Osteocyte (in vitro differentiated cells): ENCODE measurements at regions not wholly inside any gene's neighbourhood (a gene's known extent, or its start where the extent isn't known, plus 50 kb on each side); places are given as distances from the start of the nearest gene placed in this dataset.

Source experiments
- DNase-seq: peaks from one replicate; pipeline ENCODE4 v3.0.0; 2021; ENCODE audit warnings: mixed read lengths; ENCODE audit not compliant: unreplicated experiment; ENCODE audit errors: extremely low spot score
- H3K27ac Mint-ChIP-seq: one replicate; pipeline ENCODE4 v1.8.0; 2021; ENCODE audit warnings: mild to moderate bottlenecking, mixed read lengths; ENCODE audit not compliant: unreplicated experiment
- H3K27me3 Mint-ChIP-seq: one replicate; pipeline ENCODE4 v1.8.0; 2021; ENCODE audit warnings: mixed read lengths; ENCODE audit not compliant: unreplicated experiment
- H3K36me3 Mint-ChIP-seq: one replicate; pipeline ENCODE4 v1.8.0; 2021; ENCODE audit warnings: mixed read lengths; ENCODE audit not compliant: unreplicated experiment
- H3K4me1 Mint-ChIP-seq: one replicate; pipeline ENCODE4 v1.8.0; 2021; ENCODE audit warnings: mixed read lengths; ENCODE audit not compliant: unreplicated experiment
- H3K4me3 Mint-ChIP-seq: one replicate; pipeline ENCODE4 v1.8.0; 2021; ENCODE audit warnings: mild to moderate bottlenecking, moderate library complexity, mixed read lengths; ENCODE audit not compliant: unreplicated experiment
- H3K9me3 Mint-ChIP-seq: one replicate; pipeline ENCODE4 v1.8.0; 2021; ENCODE audit warnings: mixed read lengths; ENCODE audit not compliant: unreplicated experiment
- TF ChIP-seq, protein P1 (sequence below): fragments of 200-600 bp; sonication (generic); IDR thresholded peaks from 2 replicates; pipeline ENCODE4 v1.5.0; 2021; ENCODE audit warnings: antibody characterized with exemption, mild to moderate bottlenecking, moderate library complexity

DNA sequence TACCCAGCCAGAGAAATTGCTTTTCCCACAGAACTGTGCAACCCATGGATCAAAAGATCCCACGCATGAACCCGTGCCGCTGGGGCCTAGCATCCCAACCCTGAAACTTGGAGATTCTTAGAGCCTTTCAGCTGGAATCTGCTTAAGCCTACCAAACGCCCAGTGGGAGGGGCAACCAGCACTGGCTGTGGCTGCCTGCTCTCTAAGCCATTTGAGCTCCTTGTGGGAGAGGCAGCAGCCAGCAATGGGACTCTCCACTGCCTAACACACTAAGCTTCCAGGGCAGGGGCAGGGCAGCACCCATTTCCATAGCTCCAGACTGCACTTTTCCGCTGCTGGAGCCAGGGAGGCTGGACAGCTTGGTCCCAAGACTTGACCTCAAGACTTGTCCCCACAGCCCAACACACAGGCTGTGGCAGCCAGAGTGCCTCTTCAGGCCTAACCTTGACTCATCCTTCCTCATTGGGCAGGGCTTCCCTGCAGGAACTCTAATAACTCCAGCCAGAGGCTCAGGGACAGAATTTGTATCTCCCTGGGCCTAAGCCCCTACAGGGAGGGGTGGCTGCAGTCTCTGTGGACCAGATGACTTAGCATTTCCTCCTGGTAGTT lies 437.4 kb downstream of the MTRR start:
- Mint-ChIP-seq H3K27ac (no peak overlapping the region), H3K4me1 (no peaks in the 10 kb centered on the region), H3K27me3 (no peaks in the 10 kb centered on the region), H3K36me3 (no peaks in the 10 kb centered on the region), H3K9me3 (peaks cover 16% of the 10 kb centered on the region), H3K4me3 (no peak overlapping the region)
- TF ChIP-seq, protein P1, sequence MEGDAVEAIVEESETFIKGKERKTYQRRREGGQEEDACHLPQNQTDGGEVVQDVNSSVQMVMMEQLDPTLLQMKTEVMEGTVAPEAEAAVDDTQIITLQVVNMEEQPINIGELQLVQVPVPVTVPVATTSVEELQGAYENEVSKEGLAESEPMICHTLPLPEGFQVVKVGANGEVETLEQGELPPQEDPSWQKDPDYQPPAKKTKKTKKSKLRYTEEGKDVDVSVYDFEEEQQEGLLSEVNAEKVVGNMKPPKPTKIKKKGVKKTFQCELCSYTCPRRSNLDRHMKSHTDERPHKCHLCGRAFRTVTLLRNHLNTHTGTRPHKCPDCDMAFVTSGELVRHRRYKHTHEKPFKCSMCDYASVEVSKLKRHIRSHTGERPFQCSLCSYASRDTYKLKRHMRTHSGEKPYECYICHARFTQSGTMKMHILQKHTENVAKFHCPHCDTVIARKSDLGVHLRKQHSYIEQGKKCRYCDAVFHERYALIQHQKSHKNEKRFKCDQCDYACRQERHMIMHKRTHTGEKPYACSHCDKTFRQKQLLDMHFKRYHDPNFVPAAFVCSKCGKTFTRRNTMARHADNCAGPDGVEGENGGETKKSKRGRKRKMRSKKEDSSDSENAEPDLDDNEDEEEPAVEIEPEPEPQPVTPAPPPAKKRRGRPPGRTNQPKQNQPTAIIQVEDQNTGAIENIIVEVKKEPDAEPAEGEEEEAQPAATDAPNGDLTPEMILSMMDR, result no peak
- no peak for DNase-seq

DNA sequence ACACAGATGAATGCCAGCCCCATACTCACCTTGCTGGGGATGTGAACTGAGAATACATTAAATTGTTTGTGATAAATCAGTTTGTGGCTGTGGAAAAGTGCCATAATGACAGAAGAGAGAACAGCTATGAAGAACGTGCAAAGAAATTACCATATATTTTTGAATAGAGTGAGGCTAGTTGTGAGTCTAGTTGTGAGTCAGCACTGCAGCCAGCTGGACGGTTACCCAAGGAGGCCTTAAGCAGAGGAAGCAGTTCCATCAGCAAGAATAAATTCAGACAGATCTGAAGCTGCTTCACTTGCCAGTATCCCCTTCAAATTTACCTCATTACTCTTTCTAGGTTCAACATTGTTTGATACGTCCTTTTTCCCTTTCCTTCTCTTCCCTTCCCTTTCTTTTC lies 446.0 kb downstream of the MTRR start:
- Mint-ChIP-seq H3K36me3 (no peaks in the 10 kb centered on the region), H3K27ac (no peak overlapping the region), H3K4me1 (no peaks in the 10 kb centered on the region), H3K9me3 (peaks cover 26% of the 10 kb centered on the region), H3K27me3 (peaks cover 12% of the 10 kb centered on the region), H3K4me3 (no peak overlapping the region)
- TF ChIP-seq, protein P1, result no peak
- no peak for DNase-seq

DNA sequence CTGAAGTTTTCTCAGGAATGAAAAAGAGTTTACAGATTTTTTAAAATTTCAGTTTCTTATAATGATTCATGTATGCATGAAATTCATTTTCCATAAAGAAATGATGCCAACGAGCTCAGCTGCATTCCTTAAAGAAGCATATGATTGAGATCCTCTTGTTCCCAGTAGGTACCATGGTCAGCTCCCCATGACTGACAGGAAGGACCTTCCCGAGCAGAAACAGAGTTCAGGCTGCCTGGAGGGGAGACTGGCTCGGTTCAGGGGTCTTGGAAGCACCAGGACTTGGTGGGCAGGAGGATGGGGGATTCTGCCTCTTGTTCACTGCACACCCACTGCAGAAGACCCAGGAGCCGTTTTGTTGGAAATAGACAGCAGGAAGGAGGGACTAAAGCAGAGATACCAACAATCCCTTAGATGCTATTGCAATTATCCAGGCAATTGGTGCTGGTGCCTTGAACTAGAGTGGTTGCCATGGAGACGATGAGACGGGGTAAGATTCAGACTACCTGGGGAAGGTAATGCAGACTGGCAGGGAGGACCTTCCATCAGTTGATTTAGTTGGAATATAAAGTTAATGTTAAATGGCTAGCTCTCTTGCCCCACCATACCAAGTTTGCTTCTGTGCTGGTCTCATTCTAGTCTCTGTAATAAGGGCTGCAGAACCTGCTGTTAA lies 447.8 kb downstream of the MTRR start:
- Mint-ChIP-seq H3K4me3 (no peak overlapping the region), H3K4me1 (peaks cover 1% of the 10 kb centered on the region), H3K36me3 (no peaks in the 10 kb centered on the region), H3K27me3 (peaks cover 12% of the 10 kb centered on the region), H3K27ac (no peak overlapping the region), H3K9me3 (peaks cover 11% of the 10 kb centered on the region)
- TF ChIP-seq, protein P1, result no peak
- no peak for DNase-seq

DNA sequence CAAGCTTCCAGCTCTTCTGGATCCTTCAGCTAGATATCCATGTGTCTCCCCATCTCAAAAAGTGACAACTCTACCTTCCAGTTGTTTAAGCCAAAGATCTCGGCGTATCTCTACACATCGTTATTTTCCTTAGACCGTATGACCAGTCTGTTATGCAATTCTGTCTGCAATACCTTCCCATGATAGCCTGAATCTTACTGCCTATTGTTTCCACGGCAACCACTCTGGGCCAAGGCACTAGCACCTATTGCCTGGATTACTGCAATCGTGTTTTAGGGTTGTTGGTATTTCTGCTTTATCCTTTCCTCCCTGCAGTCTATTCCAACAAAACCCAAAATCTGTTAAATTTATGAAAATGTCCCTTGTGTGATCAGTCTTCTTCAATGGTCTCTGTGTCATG lies 448.4 kb downstream of the MTRR start:
- Mint-ChIP-seq H3K9me3 (peaks cover 7% of the 10 kb centered on the region), H3K27ac (no peak overlapping the region), H3K4me1 (peaks cover 1% of the 10 kb centered on the region), H3K4me3 (no peak overlapping the region), H3K36me3 (no peaks in the 10 kb centered on the region), H3K27me3 (peaks cover 12% of the 10 kb centered on the region)
- no peak for DNase-seq
- TF ChIP-seq, protein P1, result no peak

DNA sequence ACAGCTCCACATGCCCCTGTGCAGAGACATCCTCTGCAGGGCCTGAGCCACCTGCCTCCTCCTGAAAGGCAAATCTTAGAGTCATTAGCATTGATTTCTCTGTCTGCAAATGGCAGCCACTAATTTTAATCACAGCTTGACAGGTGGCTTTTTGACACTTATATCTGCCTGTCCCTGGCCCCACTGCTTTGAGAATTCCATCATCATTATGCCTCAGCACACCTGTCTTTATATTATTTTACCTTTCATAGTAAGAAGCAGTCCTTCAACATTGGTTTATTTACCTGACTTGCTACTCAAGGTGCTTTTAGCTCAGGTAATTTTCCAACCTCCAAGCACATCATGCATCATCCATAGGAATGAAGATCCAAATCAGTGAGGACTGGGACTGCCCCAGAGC lies 451.3 kb downstream of the MTRR start:
- no peak for DNase-seq
- H3K27ac Mint-ChIP-seq, result no peak overlapping the region
- H3K27me3 Mint-ChIP-seq, result peaks cover 18% of the 10 kb centered on the region
- TF ChIP-seq, protein P1, result no peak
- no peak overlapping the region for H3K4me3 Mint-ChIP-seq
- peaks cover 1% of the 10 kb centered on the region for H3K4me1 Mint-ChIP-seq
- peaks cover 5% of the 10 kb centered on the region for H3K9me3 Mint-ChIP-seq
- no peaks in the 10 kb centered on the region for H3K36me3 Mint-ChIP-seq
